IMR-90 (cell line): ENCODE measurements at regions not wholly inside any gene's neighbourhood (a gene's known extent, or its start where the extent isn't known, plus 50 kb on each side); places are given as distances from the start of the nearest gene placed in this dataset.

Source experiments
- ATAC-seq: fragments of 200-7000 bp; cut with Tn5 transposase; 2 replicates; pipeline ENCODE4 v1.9.1; 2020; ENCODE audit warnings: low read depth, mild to moderate bottlenecking, moderate library complexity
- BruUV-seq: library from RNA; stranded (reverse); fragments of 400-500 nt; replicated peaks from 2 replicates; lab custom pipeline; 2021; lab: Mats Ljungman, UMichigan
- CTCF ChIA-PET: fragments of 300-600 bp; formaldehyde crosslinking; extraction: SDS; loops from one replicate; lab custom pipeline; 2021; ENCODE audit warnings: antibody characterized with exemption; lab: Yijun Ruan, JAX
- POLR2A ChIA-PET: fragments of 300-600 bp; sonication (Branson Sonifier 250); formaldehyde crosslinking; loops from one replicate; lab custom pipeline; 2022; ENCODE audit warnings: antibody characterized with exemption; ENCODE audit not compliant: unreplicated experiment; lab: Charles Lee
- DNase-seq: peaks from one replicate; pipeline ENCODE4 v3.0.0; 2013
- H2AFZ ChIP-seq: replicated peaks from 2 replicates; pipeline ENCODE3; 2013; ENCODE audit warnings: low read length, mild to moderate bottlenecking; ENCODE audit not compliant: poor library complexity
- H2AK5ac ChIP-seq: 2 replicates; pipeline ENCODE4 v1.6.1; 2013; ENCODE audit warnings: low read depth, low read length, inconsistent platforms
- H2AK9ac ChIP-seq: replicated peaks from 2 replicates; pipeline ENCODE3; 2013; ENCODE audit warnings: mild to moderate bottlenecking, low read depth, low read length, moderate library complexity; ENCODE audit not compliant: poor library complexity
- H2BK120ac ChIP-seq: 2 replicates; pipeline ENCODE4 v1.6.1; 2013; ENCODE audit warnings: low read depth, low read length, inconsistent platforms
- H2BK15ac ChIP-seq: 3 replicates; pipeline ENCODE4 v1.6.1; 2013; ENCODE audit warnings: low read depth, low read length, inconsistent platforms
- H2BK20ac ChIP-seq: 2 replicates; pipeline ENCODE4 v1.6.1; 2013; ENCODE audit warnings: low read depth, mild to moderate bottlenecking, inconsistent platforms, low read length, moderate library complexity
- H2BK5ac ChIP-seq: 2 replicates; pipeline ENCODE4 v1.6.1; 2013; ENCODE audit warnings: mild to moderate bottlenecking, low read depth, low read length, inconsistent platforms; ENCODE audit not compliant: poor library complexity, severe bottlenecking
- H3K14ac ChIP-seq: replicated peaks from 2 replicates; pipeline ENCODE4 v1.6.1; 2013; ENCODE audit warnings: low read depth, low read length, inconsistent platforms
- H3K18ac ChIP-seq: 2 replicates; pipeline ENCODE4 v1.6.1; 2013; ENCODE audit warnings: low read depth, low read length, control low read depth
- H3K23ac ChIP-seq: 2 replicates; pipeline ENCODE4 v1.6.1; 2013; ENCODE audit warnings: low read depth, low read length, inconsistent platforms
- H3K27ac ChIP-seq: 2 replicates; pipeline ENCODE4 v1.5.1; 2013; ENCODE audit warnings: mild to moderate bottlenecking, control low read depth, low read length; ENCODE audit not compliant: insufficient read depth
- H3K27me3 ChIP-seq: 2 replicates; pipeline ENCODE4 v1.6.1; 2013; ENCODE audit warnings: low read length; ENCODE audit not compliant: control insufficient read depth, insufficient read depth
- H3K36me3 ChIP-seq: 2 replicates; pipeline ENCODE4 v1.6.1; 2013; ENCODE audit warnings: low read length, mixed read lengths; ENCODE audit not compliant: control insufficient read depth, insufficient read depth
- H3K4ac ChIP-seq: 2 replicates; pipeline ENCODE4 v1.6.1; 2013; ENCODE audit warnings: low read depth, low read length, inconsistent platforms
- H3K4me1 ChIP-seq: 2 replicates; pipeline ENCODE4 v1.6.1; 2013; ENCODE audit warnings: low read length, mixed read lengths; ENCODE audit not compliant: control insufficient read depth, insufficient read depth
- H3K4me2 ChIP-seq: 2 replicates; pipeline ENCODE4 v1.6.1; 2013; ENCODE audit warnings: low read depth, mild to moderate bottlenecking, control low read depth, low read length, moderate library complexity
- H3K4me3 ChIP-seq: 2 replicates; pipeline ENCODE4 v1.5.1; 2013; ENCODE audit warnings: low read depth, mild to moderate bottlenecking, control low read depth, low read length, moderate library complexity; ENCODE audit not compliant: insufficient read depth
- H3K56ac ChIP-seq: 2 replicates; pipeline ENCODE4 v1.6.1; 2013; ENCODE audit warnings: low read length, inconsistent platforms; ENCODE audit not compliant: insufficient read depth; ENCODE audit errors: extremely low read depth
- H3K79me1 ChIP-seq, 2 experiments: 2 replicates each; pipeline ENCODE4 v1.6.1; 2013; ENCODE audit warnings: low read length in 2 of 2, inconsistent platforms in 1 of 2, low read depth in 1 of 2
- H3K9ac ChIP-seq: 2 replicates; pipeline ENCODE4 v1.6.1; 2013; ENCODE audit warnings: low read depth, low read length, control low read depth
- H3K9me1 ChIP-seq: 2 replicates; pipeline ENCODE4 v1.6.1; 2013; ENCODE audit warnings: low read length, inconsistent platforms; ENCODE audit not compliant: insufficient read depth
- H3K9me3 ChIP-seq: 2 replicates; pipeline ENCODE4 v1.6.1; 2013; ENCODE audit warnings: low read length; ENCODE audit not compliant: control insufficient read depth, insufficient read depth
- H4K20me1 ChIP-seq: 2 replicates; pipeline ENCODE4 v1.6.1; 2013; ENCODE audit warnings: low read length, inconsistent platforms; ENCODE audit not compliant: insufficient read depth
- H4K5ac ChIP-seq: 2 replicates; pipeline ENCODE4 v1.6.1; 2013; ENCODE audit warnings: mild to moderate bottlenecking, low read depth, low read length, control low read depth
- H4K8ac ChIP-seq, 2 experiments: 2 replicates each; pipeline ENCODE4 v1.6.1; 2013; ENCODE audit warnings: low read depth in 2 of 2, low read length in 2 of 2, control low read depth in 1 of 2, inconsistent platforms in 1 of 2
- H4K91ac ChIP-seq: 2 replicates; pipeline ENCODE4 v1.6.1; 2013; ENCODE audit warnings: low read depth, low read length, inconsistent platforms; ENCODE audit not compliant: insufficient read depth
- BHLHE40 ChIP-seq: fragments of 150-350 bp; IDR thresholded peaks from 2 replicates; pipeline ENCODE4 v1.6.1; 2016; ENCODE audit warnings: mild to moderate bottlenecking, low read depth, low read length
- CEBPB ChIP-seq: IDR thresholded peaks from 2 replicates; pipeline ENCODE4 v1.6.1; 2012; ENCODE audit warnings: low read depth, low read length, improper control_type of control experiment
- CHD1 ChIP-seq: IDR thresholded peaks from 2 replicates; pipeline ENCODE4 v1.6.1; 2012; ENCODE audit warnings: low read depth, low read length, improper control_type of control experiment
- CTCF ChIP-seq: conservative IDR thresholded peaks from 2 replicates; pipeline ENCODE4 v1.5.1; 2012; ENCODE audit warnings: mild to moderate bottlenecking, low read depth, low read length, improper control_type of control experiment
- ELK1 ChIP-seq: fragments of 150-350 bp; IDR thresholded peaks from 2 replicates; pipeline ENCODE4 v1.6.1; 2016; ENCODE audit warnings: low read depth, mild to moderate bottlenecking, low read length, moderate library complexity, borderline replicate concordance
- FOS ChIP-seq: fragments of 150-350 bp; IDR thresholded peaks from 2 replicates; pipeline ENCODE4 v1.6.1; 2016; ENCODE audit warnings: low read depth, low read length
- MAFK ChIP-seq: IDR thresholded peaks from 2 replicates; pipeline ENCODE4 v1.6.1; 2012; ENCODE audit warnings: low read depth, low read length, improper control_type of control experiment
- MAZ ChIP-seq: IDR thresholded peaks from 2 replicates; pipeline ENCODE4 v1.6.1; 2012; ENCODE audit warnings: low read depth, mild to moderate bottlenecking, low read length, improper control_type of control experiment, moderate library complexity, borderline replicate concordance
- MXI1 ChIP-seq: IDR thresholded peaks from 2 replicates; pipeline ENCODE4 v1.6.1; 2012; ENCODE audit warnings: low read depth, mild to moderate bottlenecking, low read length, moderate library complexity, borderline replicate concordance
- NFE2L2 ChIP-seq: fragments of 150-350 bp; IDR thresholded peaks from 2 replicates; pipeline ENCODE4 v1.6.1; 2016; ENCODE audit warnings: low read depth, mild to moderate bottlenecking, low read length
- POLR2A ChIP-seq: IDR thresholded peaks from 2 replicates; pipeline ENCODE4 v1.6.1; 2012; ENCODE audit warnings: mild to moderate bottlenecking, low read depth, low read length
- RAD21 ChIP-seq: IDR thresholded peaks from 2 replicates; pipeline ENCODE4 v1.6.1; 2012; ENCODE audit warnings: low read length, improper control_type of control experiment
- RCOR1 ChIP-seq: IDR thresholded peaks from 2 replicates; pipeline ENCODE4 v1.6.1; 2012; ENCODE audit warnings: mild to moderate bottlenecking, low read length, improper control_type of control experiment; ENCODE audit not compliant: insufficient replicate concordance
- RFX5 ChIP-seq: IDR thresholded peaks from 2 replicates; pipeline ENCODE4 v1.8.0; 2012; ENCODE audit warnings: low read depth, mild to moderate bottlenecking, low read length, moderate library complexity
- SMC3 ChIP-seq: fragments of 150-350 bp; IDR thresholded peaks from 2 replicates; pipeline ENCODE4 v1.6.1; 2016; ENCODE audit warnings: low read depth, mild to moderate bottlenecking, antibody characterized with exemption, low read length, moderate library complexity
- USF2 ChIP-seq: fragments of 150-350 bp; IDR thresholded peaks from 2 replicates; pipeline ENCODE4 v1.6.1; 2017; ENCODE audit warnings: mild to moderate bottlenecking, antibody characterized with exemption, low read length, low read depth
- WGBS, 2 experiments: methylation state at CpG; one replicate each; pipeline versions ENCODE4 v1.1.5 to v1.1.7; 2013; ENCODE audit warnings: missing lambda C conversion rate in 2 of 2; ENCODE audit not compliant: insufficient read length in 1 of 2; ENCODE audit errors: extremely low coverage in 2 of 2; 5-methylcytosine and 5-hydroxymethylcytosine counted together
- dilution Hi-C: fragments of 300-500 bp; cut with HindIII; formaldehyde crosslinking; loops from one replicate; pipeline ENCODE4 v1.14.3; 2018; ENCODE audit warnings: low sequenced_read_pairs; ENCODE audit not compliant: unreplicated experiment
- in situ Hi-C: fragments of 300-500 bp; cut with MboI; formaldehyde crosslinking; loops from 3 replicates; pipeline ENCODE4 v1.14.3; 2019; ENCODE audit warnings: low sequenced_read_pairs, inconsistent platforms, mixed read lengths
- intact Hi-C: fragments of 100-400 bp; cut with micrococcal nuclease; formaldehyde crosslinking; loops from 2 replicates; pipeline ENCODE4 v1.10.0; 2022

- WGBS, 2 experiments = no CpG with 5 or more reads among the region's 2 CpGs
- no peaks in the 10 kb centered on the region for H3K27me3 ChIP-seq
- H4K20me1 ChIP-seq = no peaks in the 10 kb centered on the region
- POLR2A ChIA-PET = no interaction called here
- H2BK15ac ChIP-seq = peak overlapping the region; percentile 90
- peak overlapping the region; percentile 90; the same call in 1 of the 2 replicates for H3K23ac ChIP-seq
- peak overlapping the region; percentile 100; the same call in 1 of the 2 replicates for H4K5ac ChIP-seq
- peaks cover 23% of the 10 kb centered on the region for H3K4me1 ChIP-seq
- dilution Hi-C loops (no loop called here), in situ Hi-C loops (no loop called here), intact Hi-C loops (no loop called here)
- peak overlapping the region; percentile 98 for H2BK120ac ChIP-seq
- H3K27ac ChIP-seq = peak overlapping the region; percentile 50; the same call in 1 of the 2 replicates
- peak overlapping the region; percentile 100 for H3K18ac ChIP-seq
- H3K4me3 ChIP-seq = no peak overlapping the region
- peak overlapping the region; percentile 95 for H2BK20ac ChIP-seq
- peak overlapping the region; percentile 94 for H4K91ac ChIP-seq
- peak overlapping the region; percentile 93 for H2BK5ac ChIP-seq
- H2AK5ac ChIP-seq = peak overlapping the region; percentile 85; the same call in 1 of the 2 replicates
- peak overlapping the region; percentile 89 for H3K4ac ChIP-seq
- peak overlapping the region; percentile 97 for H3K14ac ChIP-seq
- CTCF ChIA-PET = no interaction called here
- H3K9me1 ChIP-seq = peaks cover 4% of the 10 kb centered on the region
- H4K8ac ChIP-seq = peak overlapping the region; percentile 71 to 99
- H3K9ac ChIP-seq = peak overlapping the region; percentile 76; the same call in 1 of the 2 replicates
- peak overlapping the region; percentile 88 for H2AFZ ChIP-seq
- DNase-seq = no peak
- TF ChIP-seq CTCF (no peak), NFE2L2 (no peak), RFX5 (no peak), MAFK (no peak), MAZ (no peak), MXI1 (no peak), SMC3 (no peak), RAD21 (no peak), FOS (no peak), ELK1 (no peak), RCOR1 (no peak), USF2 (no peak), CHD1 (no peak), CEBPB (no peak), POLR2A (no peak), BHLHE40 (no peak)
- ATAC-seq = no peak
- no peak overlapping the region for H2AK9ac ChIP-seq
- no peaks in the 10 kb centered on the region for H3K9me3 ChIP-seq
- no TSS peak for BruUV-seq
- peak overlapping the region; percentile 82 for H3K56ac ChIP-seq
- peaks cover 0 to 27% of the 10 kb centered on the region in 2 experiments; a peak in 3 of 4 replicates for H3K79me1 ChIP-seq
- peak overlapping the region; percentile 98 for H3K4me2 ChIP-seq
- H3K36me3 ChIP-seq = no peaks in the 10 kb centered on the region
Measured at GRCh38 chr3:101942356-101942755, 93.0 kb downstream of the NFKBIZ start.
